Occipital lobe (tissue), 1 donor: ENCODE measurements at regions not wholly inside any gene's neighbourhood (a gene's known extent, or its start where the extent isn't known, plus 50 kb on each side); places are given as distances from the start of the nearest gene placed in this dataset.
"Not testable (repeated sequence)": the region's sequence is repeated elsewhere in the genome, so short reads cannot be mapped to it uniquely, and the experiment has no call there.

Source experiments
- DNase-seq: peaks from one replicate; lab custom pipeline; 2025; lab: John Stamatoyannopoulos, UW

GRCh38 chr1:73245196-73245595 lies 952.8 kb downstream of the LRRIQ3 start:
- not testable (repeated sequence) for DNase-seq

GRCh38 chr1:73218995-73219546 lies 936.7 kb upstream of the NEGR1 start:
- DNase-seq, result no peak

- DNase-seq, result no peak
Observed at GRCh38 chr1:73205294-73205973, 923.1 kb upstream of the NEGR1 start.

- DNase-seq, result no peak
Observed at GRCh38 chr1:73197972-73198371, 915.6 kb upstream of the NEGR1 start.

- no peak for DNase-seq
Observed at GRCh38 chr1:73194965-73195364, 912.6 kb upstream of the NEGR1 start.

DNA sequence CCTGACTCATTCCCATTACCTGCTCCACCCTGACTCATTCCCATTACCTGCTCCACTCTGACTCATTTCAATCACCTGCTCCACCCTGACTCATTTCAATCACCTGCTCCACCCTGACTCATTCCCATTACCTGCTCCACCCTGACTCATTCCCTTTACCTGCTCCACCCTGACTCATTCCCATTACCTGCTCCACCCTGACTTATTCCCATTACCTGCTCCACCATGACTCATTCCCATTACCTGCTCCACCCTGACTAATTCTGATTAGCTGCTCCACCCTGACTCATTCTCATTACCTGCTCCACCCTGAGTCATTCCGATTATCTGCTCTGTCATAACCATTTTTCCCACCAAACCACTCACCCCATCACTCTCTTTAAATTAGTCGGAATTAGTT lies 901.2 kb upstream of the NEGR1 start:
- not testable (repeated sequence) for DNase-seq

DNA sequence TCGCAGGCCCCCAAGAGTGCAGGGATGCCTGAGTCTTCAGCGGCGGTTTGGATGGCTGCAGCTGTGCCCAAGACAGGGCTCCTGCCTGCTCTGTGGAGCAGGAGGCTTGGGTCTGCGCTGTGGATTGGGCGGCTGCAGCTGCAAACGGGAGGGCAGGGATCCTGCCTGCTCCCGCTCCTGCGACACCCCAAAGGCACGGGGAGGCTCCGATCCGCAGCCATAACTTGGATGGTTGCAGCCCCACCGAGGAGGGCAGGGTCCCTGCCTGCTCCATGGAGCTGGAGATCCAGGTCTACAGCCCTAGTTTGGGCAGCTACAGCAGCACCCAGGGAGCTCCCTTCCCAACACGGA lies 898.8 kb upstream of the NEGR1 start:
- DNase-seq, result no peak

DNA sequence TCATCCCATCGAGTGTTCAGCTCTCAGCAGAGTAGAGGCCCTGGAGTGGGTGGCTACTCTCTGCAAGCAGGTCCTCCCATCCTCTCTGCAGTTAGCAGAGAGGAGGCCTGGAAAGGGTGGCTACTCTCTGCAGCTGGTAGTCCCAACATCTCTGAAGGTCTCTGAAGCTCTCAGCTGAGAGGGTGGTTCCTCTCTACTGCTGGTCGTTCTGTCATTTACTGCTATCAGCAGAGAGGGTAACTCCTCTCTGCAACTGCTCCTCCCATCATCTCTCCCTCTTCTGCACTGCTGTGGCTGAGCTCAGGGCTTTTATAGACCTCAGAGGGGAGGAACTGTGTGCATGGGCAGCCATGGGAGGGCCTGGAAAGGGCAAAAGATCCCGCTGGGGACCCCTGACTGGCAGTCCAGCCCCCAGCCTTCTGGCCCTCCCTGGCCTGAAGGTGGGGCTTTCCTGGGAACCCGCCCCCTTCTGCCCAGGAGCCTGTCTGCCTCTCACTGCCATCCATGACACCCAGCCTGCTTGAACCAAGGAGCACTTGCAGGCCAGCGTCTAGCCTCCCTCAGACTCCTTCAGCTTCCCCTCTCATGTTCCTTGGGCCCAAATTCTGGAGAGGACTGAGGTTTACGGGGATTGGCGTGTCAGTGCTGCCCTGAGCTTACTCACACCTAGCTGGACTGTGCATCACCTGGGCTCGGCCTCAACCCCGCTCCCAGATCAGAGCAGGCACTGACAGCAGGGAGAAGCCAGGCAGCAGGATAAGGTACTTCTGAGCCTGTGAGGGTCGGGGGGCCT lies 898.3 kb upstream of the NEGR1 start:
- no peak for DNase-seq

- no peak for DNase-seq
Observed at GRCh38 chr1:73176902-73177301, 894.6 kb upstream of the NEGR1 start.

DNA sequence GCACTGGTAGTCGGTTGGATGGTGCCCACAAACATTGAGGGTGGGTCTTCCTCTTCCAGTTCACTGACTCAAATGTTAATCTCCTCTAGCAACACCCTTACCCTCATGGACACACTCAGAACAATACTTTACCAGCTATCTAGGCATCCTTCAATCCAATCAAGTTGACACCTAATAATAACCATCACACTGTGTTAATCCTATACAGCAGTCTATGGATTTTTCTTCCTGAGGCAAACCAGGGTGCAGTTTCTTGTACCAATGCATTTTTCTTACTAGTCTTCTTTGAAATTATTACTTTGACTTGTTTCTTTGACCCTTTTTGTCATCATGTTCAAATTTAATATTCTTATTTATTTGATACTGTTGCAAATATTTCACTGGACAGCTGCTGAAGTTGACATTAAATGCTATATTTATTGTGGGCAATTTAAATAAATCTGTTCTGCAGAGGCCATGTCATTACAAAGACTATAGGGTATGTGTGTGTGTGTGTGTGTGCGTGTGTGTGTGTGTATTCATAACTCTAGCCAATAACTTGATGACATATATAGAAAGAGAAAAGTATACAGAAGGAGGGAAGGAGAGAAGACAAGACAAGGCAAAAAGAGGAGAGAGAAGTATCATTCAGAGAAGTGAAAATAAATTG lies 884.8 kb upstream of the NEGR1 start:
- no peak for DNase-seq

GRCh38 chr1:73162564-73162963 lies 880.2 kb upstream of the NEGR1 start:
- DNase-seq, result no peak

DNA sequence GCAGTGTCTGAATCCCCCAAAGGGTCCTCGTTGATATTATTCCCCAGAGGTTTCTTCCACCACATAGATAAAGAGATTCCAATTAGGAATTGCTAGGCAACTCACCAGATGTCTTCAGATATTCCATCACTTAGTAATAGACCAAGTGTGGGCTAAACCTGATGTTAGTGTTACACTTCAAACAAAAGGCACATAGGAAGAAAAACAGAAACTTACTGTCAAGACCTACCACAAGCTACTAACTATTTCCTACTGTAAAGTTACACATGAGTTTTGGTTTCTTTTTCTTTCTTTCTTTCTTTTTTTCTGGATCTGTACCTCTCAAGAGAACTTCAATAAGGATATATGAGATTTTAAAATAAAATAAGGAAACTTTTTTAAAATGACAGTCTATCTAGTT lies 879.1 kb upstream of the NEGR1 start:
- no peak for DNase-seq

DNA sequence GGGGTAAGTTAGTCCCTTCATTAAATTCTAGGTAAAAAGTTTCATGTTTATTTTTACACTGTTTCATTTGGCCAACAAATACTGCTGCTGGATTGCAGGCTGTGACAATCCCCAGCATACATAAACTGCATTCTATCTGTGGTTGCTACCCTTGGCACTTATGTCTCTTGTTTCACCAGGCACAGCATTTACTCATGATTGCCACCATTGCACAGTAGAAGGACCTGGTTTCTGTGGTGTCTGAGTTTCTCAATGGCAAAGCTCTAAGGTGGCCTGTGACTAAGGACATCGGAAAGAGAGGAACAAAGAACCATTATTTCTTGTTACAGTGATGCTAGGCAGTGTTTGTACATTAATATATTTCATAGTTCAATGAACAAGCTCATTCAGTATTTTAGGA lies 878.4 kb upstream of the NEGR1 start:
- no peak for DNase-seq

- DNase-seq, result no peak
Observed at GRCh38 chr1:73144311-73144710, 862.0 kb upstream of the NEGR1 start.

DNA sequence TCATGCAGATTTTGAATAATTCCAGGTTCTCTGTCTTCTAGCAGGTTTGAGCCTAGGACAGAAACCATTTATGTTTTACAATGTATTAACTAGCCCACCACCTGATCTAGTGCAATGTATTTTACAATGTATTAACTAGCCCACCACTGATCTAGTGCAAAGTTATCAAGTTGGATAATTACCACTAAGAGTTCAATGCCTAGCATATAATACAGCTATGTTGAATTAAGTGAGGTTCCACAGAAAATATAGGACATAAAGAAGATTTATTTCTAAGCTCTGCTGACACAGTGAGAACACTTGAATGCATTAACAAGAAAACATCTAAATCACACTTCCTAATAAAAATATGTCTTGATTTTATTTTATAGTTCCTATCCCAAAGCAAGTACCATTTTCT lies 854.6 kb upstream of the NEGR1 start:
- no peak for DNase-seq

DNA sequence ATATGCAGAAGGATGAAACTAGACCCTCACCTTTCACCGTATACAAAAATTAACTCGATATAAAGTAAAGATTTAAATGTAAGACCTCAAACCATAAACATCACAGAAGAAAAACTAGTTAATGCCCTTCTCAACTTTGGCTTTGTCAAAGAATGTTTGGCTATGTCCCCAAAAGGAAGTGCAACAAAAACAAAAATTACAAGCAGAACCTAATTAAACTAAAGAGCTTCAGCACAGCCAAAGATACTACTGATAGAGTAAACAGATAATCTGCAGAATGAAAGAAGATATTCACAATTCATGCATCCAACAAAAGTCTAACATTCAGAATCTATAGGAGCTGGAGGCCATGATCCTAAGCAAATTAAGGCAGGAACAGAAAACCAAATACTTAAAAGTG lies 824.6 kb upstream of the NEGR1 start:
- DNase-seq, result no peak

DNA sequence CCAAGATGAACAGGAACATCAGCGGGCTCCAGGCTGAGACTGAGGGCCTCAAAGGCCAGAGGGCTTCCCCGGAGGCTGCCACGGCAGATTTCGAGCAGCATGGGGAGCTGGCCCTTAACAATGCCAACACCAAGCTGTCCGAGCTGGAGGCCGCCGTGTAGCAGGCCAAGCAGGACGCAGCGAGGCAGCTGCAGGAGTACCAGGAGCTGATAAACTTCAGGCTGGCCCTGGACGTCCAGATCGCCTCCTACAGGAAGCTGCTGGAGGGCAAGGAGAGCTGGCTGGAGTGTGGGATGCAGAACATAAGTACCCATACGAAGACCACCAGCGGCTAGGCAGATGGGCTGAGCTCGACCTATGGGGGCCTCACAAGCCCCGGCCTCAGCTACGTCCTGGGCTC lies 823.4 kb upstream of the NEGR1 start:
- DNase-seq, result no peak

- no peak for DNase-seq
Observed at GRCh38 chr1:73104749-73105148, 822.4 kb upstream of the NEGR1 start.

DNA sequence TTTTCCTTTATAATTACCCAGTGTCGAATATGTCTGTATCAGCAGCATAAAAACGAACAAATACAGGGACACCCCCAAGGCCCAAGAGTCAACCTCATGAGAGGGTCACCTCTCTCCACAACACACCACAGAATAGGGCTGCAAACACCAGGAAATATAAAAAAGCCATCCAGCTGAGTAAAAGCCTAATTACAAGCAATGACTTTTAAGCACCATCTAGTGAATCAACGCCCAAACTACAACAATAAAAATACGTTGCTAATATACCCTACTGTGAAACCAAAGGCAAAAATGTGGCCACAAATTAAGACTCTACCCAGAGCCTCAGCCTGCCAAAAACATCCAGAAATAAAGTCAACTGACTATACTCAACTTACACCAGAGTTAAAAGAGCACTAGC lies 817.9 kb upstream of the NEGR1 start:
- DNase-seq, result no peak

- no peak for DNase-seq
Observed at GRCh38 chr1:73097917-73098316, 815.6 kb upstream of the NEGR1 start.

DNA sequence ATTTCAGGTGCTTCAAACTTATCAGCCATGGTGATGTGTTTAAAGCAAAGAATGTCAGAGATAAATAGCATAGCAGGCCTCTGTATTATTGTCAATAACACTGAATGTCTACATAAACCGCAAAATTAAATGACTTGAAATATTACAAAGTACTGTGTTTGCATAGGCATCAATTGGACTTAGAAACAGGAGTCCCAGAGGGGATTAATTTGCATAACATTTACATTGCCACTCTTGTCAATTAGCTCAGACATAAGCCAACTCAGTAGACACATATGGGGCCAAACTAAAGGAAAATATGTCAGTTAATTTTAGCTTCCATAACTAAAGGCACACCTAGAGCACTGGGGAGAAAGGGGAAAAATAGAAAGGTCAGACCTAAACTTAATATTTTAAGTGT lies 814.5 kb upstream of the NEGR1 start:
- no peak for DNase-seq

- DNase-seq, result no peak
Observed at GRCh38 chr1:73092383-73092782, 810.0 kb upstream of the NEGR1 start.

GRCh38 chr1:73066866-73067265 lies 784.5 kb upstream of the NEGR1 start:
- no peak for DNase-seq
